Activated naive CD4-positive, alpha-beta T cell treated with anti-CD3 and anti-CD28 coated beads, Interleukin-2, amount 10 ng/mL, durations not matched to agents 7 days and 5 days (primary cell): ENCODE measurements at regions not wholly inside any gene's neighbourhood (a gene's known extent, or its start where the extent isn't known, plus 50 kb on each side); places are given as distances from the start of the nearest gene placed in this dataset.

ENCODE experiments used
- CTCF ChIA-PET: fragments of 350-600 bp; sonication (Branson Sonifier 250); formaldehyde crosslinking; loops from one replicate; lab custom pipeline; 2021; ENCODE audit warnings: antibody characterized with exemption; lab: Charles Lee
- DNase-seq: peaks from one replicate; pipeline ENCODE4 v3.0.0-alpha.2; 2020
- H3K27ac Mint-ChIP-seq: one replicate; pipeline ENCODE4 v1.8.0; 2021; ENCODE audit warnings: mild to moderate bottlenecking, moderate library complexity, mixed read lengths
- H3K27me3 Mint-ChIP-seq: one replicate; pipeline ENCODE4 v1.8.0; 2021; ENCODE audit warnings: mild to moderate bottlenecking, mixed read lengths
- H3K36me3 Mint-ChIP-seq: one replicate; pipeline ENCODE4 v1.8.0; 2021; ENCODE audit warnings: mixed read lengths
- H3K4me1 Mint-ChIP-seq: one replicate; pipeline ENCODE4 v1.8.0; 2021; ENCODE audit warnings: mixed read lengths
- H3K4me3 Mint-ChIP-seq: one replicate; pipeline ENCODE4 v1.8.0; 2021; ENCODE audit warnings: mild to moderate bottlenecking, moderate library complexity, mixed read lengths
- H3K9me3 Mint-ChIP-seq: one replicate; pipeline ENCODE4 v1.8.0; 2021; ENCODE audit warnings: mixed read lengths

GRCh38 chr5:54900984-54901725 is 84.2 kb downstream of the ESM1 start:
- H3K4me1 Mint-ChIP-seq, result peaks cover 40% of the 10 kb centered on the region
- CTCF ChIA-PET, result interaction anchor here (1.3 to 8.9 kb wide), 5 partner anchors 12 to 257 kb away, joined by 3 to 148 read pairs (median 5); partner anchors contain the start of gene GPX8
- H3K4me3 Mint-ChIP-seq, result no peak overlapping the region
- H3K27me3 Mint-ChIP-seq, result peaks cover 60% of the 10 kb centered on the region
- H3K27ac Mint-ChIP-seq, result no peak overlapping the region
- no peaks in the 10 kb centered on the region for H3K9me3 Mint-ChIP-seq
- DNase-seq, result no peak
- no peaks in the 10 kb centered on the region for H3K36me3 Mint-ChIP-seq

GRCh38 chr5:54897001-54897400 is 88.4 kb downstream of the ESM1 start:
- H3K36me3 Mint-ChIP-seq, result no peaks in the 10 kb centered on the region
- H3K4me1 Mint-ChIP-seq, result peaks cover 17% of the 10 kb centered on the region
- H3K9me3 Mint-ChIP-seq, result no peaks in the 10 kb centered on the region
- no peak for DNase-seq
- peaks cover 73% of the 10 kb centered on the region for H3K27me3 Mint-ChIP-seq
- CTCF ChIA-PET, result interaction anchor here (0.9 to 1.5 kb wide), 2 partner anchors 11 to 101 kb away, joined by 3 to 4 read pairs; no protein-coding TSS in a partner anchor
- H3K4me3 Mint-ChIP-seq, result no peak overlapping the region
- H3K27ac Mint-ChIP-seq, result no peak overlapping the region

DNA sequence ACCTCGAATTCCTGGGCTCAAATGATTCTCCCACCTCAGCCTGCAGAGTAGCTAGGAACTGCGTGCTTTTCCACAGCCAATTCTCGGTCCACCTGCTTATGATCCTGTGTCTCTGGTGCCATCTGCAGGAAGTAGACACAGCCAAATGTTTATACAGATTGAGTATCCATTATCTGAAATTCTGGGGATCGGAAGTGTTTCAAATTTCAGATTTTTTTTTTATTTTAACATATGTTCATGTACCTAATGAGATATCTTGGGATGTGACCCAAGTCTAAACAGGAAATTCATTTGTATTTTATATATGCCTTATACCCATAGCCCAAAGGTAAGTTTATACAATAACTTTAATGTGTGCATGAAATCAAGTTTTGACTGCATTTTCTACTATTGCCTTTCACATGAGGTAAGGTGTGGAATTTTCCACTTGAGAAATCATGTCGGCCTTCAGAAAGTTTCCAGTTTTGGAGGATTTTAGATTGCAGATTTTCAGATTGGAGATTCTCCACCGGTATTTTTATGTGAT is 89.5 kb downstream of the ESM1 start:
- H3K27ac Mint-ChIP-seq, result no peak overlapping the region
- H3K36me3 Mint-ChIP-seq, result no peaks in the 10 kb centered on the region
- peaks cover 8% of the 10 kb centered on the region for H3K4me1 Mint-ChIP-seq
- peak; percentile 39 for DNase-seq
- CTCF ChIA-PET, result interaction anchor here (0.7 to 2.8 kb wide), 8 partner anchors 8 to 407 kb away, joined by 3 to 11 read pairs (median 4); partner anchors contain the start of gene SNX18
- H3K27me3 Mint-ChIP-seq, result peaks cover 74% of the 10 kb centered on the region
- H3K9me3 Mint-ChIP-seq, result no peaks in the 10 kb centered on the region
- H3K4me3 Mint-ChIP-seq, result no peak overlapping the region

DNA sequence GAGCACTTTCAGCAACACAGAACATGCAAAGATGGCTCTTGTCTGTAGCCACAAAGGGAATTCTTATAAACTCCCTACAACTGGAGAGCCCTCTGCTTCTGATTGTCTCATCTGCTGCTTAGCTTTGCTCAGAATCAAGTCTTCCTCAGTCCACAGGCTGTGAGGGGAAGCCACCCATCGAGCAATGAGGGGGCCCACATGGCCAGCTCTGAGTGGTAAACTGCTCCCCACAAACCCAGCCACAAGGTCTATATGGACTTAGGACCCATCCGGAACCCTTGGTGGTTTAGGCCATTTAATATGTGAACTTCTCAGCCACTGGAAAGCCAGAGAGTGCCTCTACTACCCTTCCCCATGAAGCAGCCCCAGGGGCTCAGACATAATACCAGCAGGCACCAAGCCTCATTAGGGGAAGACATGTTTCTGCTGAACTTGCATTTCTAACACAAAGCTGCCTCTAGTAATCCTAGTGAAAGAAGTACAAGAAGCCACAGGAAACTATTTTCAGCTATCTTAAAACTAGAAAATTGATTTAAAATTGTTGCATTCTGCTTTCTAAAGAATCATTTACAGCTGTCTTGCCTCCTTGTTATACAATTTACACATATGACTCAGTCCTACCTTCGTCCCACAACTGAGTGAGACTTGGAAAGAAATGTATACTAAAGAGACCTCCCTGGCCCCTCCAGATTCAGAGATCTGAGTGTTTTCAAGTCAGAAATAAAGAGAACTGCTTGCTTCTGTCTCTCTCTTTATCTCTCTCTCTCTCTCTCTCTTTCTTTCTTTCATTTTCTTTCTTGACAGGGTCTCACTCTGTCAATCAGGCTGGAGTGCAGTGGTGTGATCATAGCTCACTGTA is 90.2 kb downstream of the ESM1 start:
- H3K27ac Mint-ChIP-seq, result no peak overlapping the region
- no peaks in the 10 kb centered on the region for H3K36me3 Mint-ChIP-seq
- H3K4me3 Mint-ChIP-seq, result no peak overlapping the region
- peaks cover 8% of the 10 kb centered on the region for H3K4me1 Mint-ChIP-seq
- CTCF ChIA-PET, result interaction anchor here (0.7 to 2.8 kb wide), 14 partner anchors 8 to 445 kb away, joined by 3 to 11 read pairs (median 4); partner anchors contain the start of genes GPX8 and SNX18
- peaks cover 75% of the 10 kb centered on the region for H3K27me3 Mint-ChIP-seq
- no peaks in the 10 kb centered on the region for H3K9me3 Mint-ChIP-seq
- no peak for DNase-seq

- DNase-seq, result no peak
- no peak overlapping the region for H3K4me3 Mint-ChIP-seq
- CTCF ChIA-PET, result no interaction called here
- no peaks in the 10 kb centered on the region for H3K4me1 Mint-ChIP-seq
- no peaks in the 10 kb centered on the region for H3K36me3 Mint-ChIP-seq
- no peaks in the 10 kb centered on the region for H3K9me3 Mint-ChIP-seq
- no peak overlapping the region for H3K27ac Mint-ChIP-seq
- peaks cover 85% of the 10 kb centered on the region for H3K27me3 Mint-ChIP-seq
Measured at GRCh38 chr5:54889826-54890225, 95.6 kb downstream of the ESM1 start.

- H3K36me3 Mint-ChIP-seq, result peaks cover 5% of the 10 kb centered on the region
- no peaks in the 10 kb centered on the region for H3K9me3 Mint-ChIP-seq
- DNase-seq, result no peak
- H3K4me3 Mint-ChIP-seq, result no peak overlapping the region
- H3K27me3 Mint-ChIP-seq, result peaks cover 92% of the 10 kb centered on the region
- CTCF ChIA-PET, result interaction anchor here (0.7 to 1.8 kb wide), 4 partner anchors 10 to 371 kb away, joined by 3 to 5 read pairs (median 4); no protein-coding TSS in a partner anchor
- peaks cover 12% of the 10 kb centered on the region for H3K4me1 Mint-ChIP-seq
- H3K27ac Mint-ChIP-seq, result no peak overlapping the region
Measured at GRCh38 chr5:54887663-54888062, 97.7 kb downstream of the ESM1 start.

DNA sequence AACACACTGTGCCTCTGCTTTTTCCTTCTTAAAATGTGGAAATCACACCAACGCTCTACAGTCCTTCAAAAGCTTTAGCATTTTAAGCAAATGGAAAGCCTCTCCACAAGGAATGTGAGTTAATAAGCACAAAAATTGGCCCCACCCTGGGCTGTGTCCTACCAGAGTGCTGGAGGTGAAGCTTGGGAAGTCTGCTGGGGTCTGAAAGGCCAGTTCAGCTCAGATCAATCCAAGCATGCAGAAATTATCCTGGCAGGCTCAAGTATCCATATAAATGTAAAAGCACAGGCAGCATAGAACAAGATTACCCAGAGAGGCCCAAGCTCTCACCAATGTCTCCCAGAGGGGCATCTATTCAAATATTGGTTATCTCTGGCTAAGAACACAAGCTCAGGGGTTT is 98.5 kb downstream of the ESM1 start:
- H3K4me1 Mint-ChIP-seq, result peaks cover 12% of the 10 kb centered on the region
- H3K36me3 Mint-ChIP-seq, result peaks cover 5% of the 10 kb centered on the region
- H3K27me3 Mint-ChIP-seq, result peaks cover 95% of the 10 kb centered on the region
- no peak overlapping the region for H3K27ac Mint-ChIP-seq
- no peaks in the 10 kb centered on the region for H3K9me3 Mint-ChIP-seq
- no peak overlapping the region for H3K4me3 Mint-ChIP-seq
- CTCF ChIA-PET, result interaction anchor here (1.0 to 2.2 kb wide), 7 partner anchors 8 to 371 kb away, joined by 3 to 9 read pairs (median 4); no protein-coding TSS in a partner anchor
- DNase-seq, result no peak

DNA sequence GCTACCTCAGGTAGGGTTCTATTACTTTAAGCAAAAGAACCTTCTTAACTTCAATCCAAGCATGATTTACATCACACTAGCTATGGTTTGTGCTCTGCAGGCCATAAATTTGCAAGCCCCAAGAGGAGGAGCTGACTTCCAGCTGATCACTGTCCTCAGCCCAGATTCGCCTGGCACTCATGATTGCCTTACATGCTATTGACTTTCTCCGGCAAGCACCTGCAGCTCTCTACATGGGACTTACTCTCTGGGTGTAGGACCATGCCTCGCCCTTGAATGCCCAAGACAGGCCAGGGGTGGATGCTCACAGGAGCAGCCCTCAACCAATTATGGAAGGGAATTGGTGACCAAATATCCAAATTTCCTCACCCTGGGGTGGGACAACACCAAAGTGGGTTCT is 99.8 kb downstream of the ESM1 start:
- Mint-ChIP-seq H3K4me1 (peaks cover 18% of the 10 kb centered on the region), H3K27ac (no peak overlapping the region), H3K9me3 (no peaks in the 10 kb centered on the region), H3K27me3 (peaks cover 94% of the 10 kb centered on the region), H3K4me3 (no peak overlapping the region), H3K36me3 (peaks cover 5% of the 10 kb centered on the region)
- CTCF ChIA-PET, result interaction anchor here (0.7 to 2.2 kb wide), 8 partner anchors 9 to 714 kb away, joined by 3 to 9 read pairs (median 4); partner anchors contain the start of gene SNX18
- no peak for DNase-seq

DNA sequence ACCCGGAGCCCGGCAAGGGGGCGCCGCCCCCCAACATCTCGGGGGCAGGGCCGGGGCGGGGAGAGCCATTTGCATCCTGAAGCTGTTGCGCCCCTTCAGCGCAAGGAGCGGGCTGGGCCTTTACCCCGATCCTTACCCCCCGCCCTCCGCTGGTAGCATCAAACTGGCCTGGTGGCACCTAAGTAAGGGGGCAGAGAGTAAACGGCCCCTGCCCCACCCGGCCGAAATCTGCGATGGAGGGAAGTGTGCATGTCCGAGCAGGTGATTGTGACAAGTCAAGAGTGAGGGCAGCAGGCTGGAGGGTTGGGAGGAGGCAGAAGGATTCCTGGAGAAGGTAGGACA is 101.2 kb downstream of the ESM1 start:
- Mint-ChIP-seq H3K4me3 (no peak overlapping the region), H3K27me3 (peaks cover 92% of the 10 kb centered on the region), H3K27ac (no peak overlapping the region), H3K9me3 (no peaks in the 10 kb centered on the region), H3K4me1 (peaks cover 18% of the 10 kb centered on the region), H3K36me3 (peaks cover 5% of the 10 kb centered on the region)
- DNase-seq, result no peak
- CTCF ChIA-PET, result no interaction called here

- H3K27me3 Mint-ChIP-seq, result peaks cover 88% of the 10 kb centered on the region
- no peak overlapping the region for H3K27ac Mint-ChIP-seq
- H3K4me3 Mint-ChIP-seq, result peak overlapping the region; percentile 59
- CTCF ChIA-PET, result no interaction called here
- no peaks in the 10 kb centered on the region for H3K9me3 Mint-ChIP-seq
- peaks cover 5% of the 10 kb centered on the region for H3K36me3 Mint-ChIP-seq
- no peak for DNase-seq
- peaks cover 18% of the 10 kb centered on the region for H3K4me1 Mint-ChIP-seq
Measured at GRCh38 chr5:54883374-54884194, 101.8 kb downstream of the ESM1 start.

GRCh38 chr5:54882841-54883240 is 102.6 kb downstream of the ESM1 start:
- H3K36me3 Mint-ChIP-seq, result peaks cover 5% of the 10 kb centered on the region
- no peak overlapping the region for H3K4me3 Mint-ChIP-seq
- peaks cover 87% of the 10 kb centered on the region for H3K27me3 Mint-ChIP-seq
- H3K4me1 Mint-ChIP-seq, result peaks cover 18% of the 10 kb centered on the region
- CTCF ChIA-PET, result interaction anchor here (1.0 kb wide), 1 partner anchor 15 kb away, joined by 5 read pairs; no protein-coding TSS in a partner anchor
- no peaks in the 10 kb centered on the region for H3K9me3 Mint-ChIP-seq
- no peak overlapping the region for H3K27ac Mint-ChIP-seq
- DNase-seq, result no peak

GRCh38 chr5:54882101-54882500 is 103.3 kb downstream of the ESM1 start:
- H3K27ac Mint-ChIP-seq, result no peak overlapping the region
- H3K9me3 Mint-ChIP-seq, result no peaks in the 10 kb centered on the region
- no peak overlapping the region for H3K4me3 Mint-ChIP-seq
- H3K27me3 Mint-ChIP-seq, result peaks cover 86% of the 10 kb centered on the region
- H3K36me3 Mint-ChIP-seq, result peaks cover 5% of the 10 kb centered on the region
- CTCF ChIA-PET, result interaction anchor here (1.0 kb wide), 1 partner anchor 14 kb away, joined by 5 read pairs; no protein-coding TSS in a partner anchor
- H3K4me1 Mint-ChIP-seq, result peaks cover 18% of the 10 kb centered on the region
- DNase-seq, result no peak

DNA sequence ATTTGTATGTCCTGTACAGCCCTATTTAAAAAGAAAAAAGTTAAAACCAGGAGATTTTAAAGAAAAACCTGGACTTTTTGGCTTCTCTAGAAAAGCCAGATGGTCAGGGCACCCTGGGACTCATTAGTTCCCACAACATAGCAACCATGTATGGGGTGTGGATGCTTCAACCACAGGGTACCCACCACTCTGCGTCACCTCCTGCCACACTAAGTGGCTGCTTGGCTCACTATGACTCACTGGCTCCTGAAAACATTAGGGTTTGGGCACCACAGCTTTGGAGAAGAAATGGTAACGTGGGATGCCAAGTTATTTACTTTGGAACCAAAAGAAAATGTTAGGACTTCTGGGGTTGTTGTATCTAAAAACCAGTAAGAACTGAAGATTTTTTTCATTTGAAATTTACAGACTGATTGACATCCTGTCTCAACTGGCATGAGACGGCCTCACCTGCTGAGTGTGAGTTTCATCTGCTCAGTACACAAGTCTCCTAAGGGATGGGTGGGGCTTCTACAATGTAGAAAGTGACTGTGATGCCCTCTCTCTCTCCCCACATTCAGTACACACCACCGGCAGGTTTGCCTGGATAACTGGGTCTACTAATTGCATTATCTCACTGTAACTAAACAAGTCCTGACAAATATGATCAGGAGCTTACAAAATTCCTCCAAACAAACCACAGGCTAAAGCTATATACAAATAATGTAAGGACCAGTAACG is 103.9 kb downstream of the ESM1 start:
- peak; percentile 32 for DNase-seq
- CTCF ChIA-PET, result interaction anchor here (0.8 to 1.6 kb wide), 2 partner anchors 10 to 14 kb away, joined by 3 to 4 read pairs; no protein-coding TSS in a partner anchor

More for the DNA sequence above, 103.9 kb downstream of the ESM1 start:
- no peak overlapping the region for H3K4me3 Mint-ChIP-seq
- no peaks in the 10 kb centered on the region for H3K9me3 Mint-ChIP-seq
- peaks cover 5% of the 10 kb centered on the region for H3K36me3 Mint-ChIP-seq
- no peak overlapping the region for H3K27ac Mint-ChIP-seq
- peaks cover 18% of the 10 kb centered on the region for H3K4me1 Mint-ChIP-seq
- H3K27me3 Mint-ChIP-seq, result peaks cover 83% of the 10 kb centered on the region
